GM23338 (cell line): ENCODE measurements at regions not wholly inside any gene's neighbourhood (a gene's known extent, or its start where the extent isn't known, plus 50 kb on each side); places are given as distances from the start of the nearest gene placed in this dataset.

Experiments used
- ATAC-seq: fragments of 200-7000 bp; cut with Tn5 transposase; 3 replicates; pipeline ENCODE4 v1.9.1; 2020
- DNase-seq: peaks from one replicate; pipeline ENCODE4 v3.0.0-alpha.2; 2015; ENCODE audit warnings: low spot score
- H2AFZ ChIP-seq: fragments of 200-600 bp; sonication (generic); 2 replicates; pipeline ENCODE4 v1.8.0; 2016; ENCODE audit warnings: antibody characterized with exemption, mild to moderate bottlenecking, moderate library complexity
- H3F3A ChIP-seq: fragments of 200-600 bp; sonication (generic); replicated peaks from 2 replicates; pipeline ENCODE4 v1.8.0; 2017; ENCODE audit warnings: antibody characterized with exemption, mixed run types, low read depth
- H3K27ac ChIP-seq: fragments of 200-600 bp; sonication (generic); 2 replicates; pipeline ENCODE4 v1.6.1; 2016; ENCODE audit warnings: low read depth
- H3K27me3 ChIP-seq: fragments of 200-600 bp; sonication (generic); 2 replicates; pipeline ENCODE4 v1.8.0; 2016; ENCODE audit warnings: mild to moderate bottlenecking, mixed run types, moderate library complexity; ENCODE audit not compliant: insufficient read depth
- H3K36me3 ChIP-seq: fragments of 200-600 bp; sonication (generic); 2 replicates; pipeline ENCODE4 v1.8.0; 2016; ENCODE audit warnings: mild to moderate bottlenecking; ENCODE audit not compliant: insufficient read depth
- H3K4me1 ChIP-seq: fragments of 200-600 bp; sonication (generic); 2 replicates; pipeline ENCODE4 v1.8.0; 2016; ENCODE audit warnings: mild to moderate bottlenecking, moderate library complexity; ENCODE audit not compliant: insufficient read depth
- H3K4me2 ChIP-seq: fragments of 200-600 bp; sonication (generic); 2 replicates; pipeline ENCODE4 v1.7.1; 2017; ENCODE audit warnings: mixed run types
- H3K4me3 ChIP-seq: fragments of 200-600 bp; sonication (generic); 2 replicates; pipeline ENCODE4 v1.6.1; 2016; ENCODE audit warnings: mixed run types
- H3K79me2 ChIP-seq: fragments of 200-600 bp; sonication (generic); replicated peaks from 2 replicates; pipeline ENCODE4 v1.8.0; 2017; ENCODE audit warnings: mild to moderate bottlenecking; ENCODE audit not compliant: insufficient read depth
- H3K9me2 ChIP-seq: fragments of 200-600 bp; sonication (generic); 2 replicates; pipeline ENCODE4 v1.8.0; 2017; ENCODE audit not compliant: insufficient read depth
- H4K20me1 ChIP-seq: fragments of 200-600 bp; sonication (generic); replicated peaks from 2 replicates; pipeline ENCODE4 v1.8.0; 2017; ENCODE audit warnings: mild to moderate bottlenecking; ENCODE audit not compliant: insufficient read depth
- H3K27ac Mint-ChIP-seq: 2 replicates; pipeline ENCODE4 v1.8.0; 2020; ENCODE audit warnings: inconsistent platforms, mild to moderate bottlenecking, moderate library complexity, mixed read lengths
- H3K27me3 Mint-ChIP-seq: 3 replicates; pipeline ENCODE4 v1.8.0; 2022; ENCODE audit warnings: low read depth, mild to moderate bottlenecking, moderate library complexity, mixed read lengths, inconsistent platforms; ENCODE audit not compliant: insufficient read depth, poor library complexity
- H3K36me3 Mint-ChIP-seq: 3 replicates; pipeline ENCODE4 v1.8.0; 2021; ENCODE audit warnings: low read depth, mild to moderate bottlenecking, inconsistent platforms, moderate library complexity, mixed read lengths
- H3K4me1 Mint-ChIP-seq: 3 replicates; pipeline ENCODE4 v1.8.0; 2020; ENCODE audit warnings: mild to moderate bottlenecking, inconsistent platforms, mixed read lengths
- H3K4me3 Mint-ChIP-seq: 3 replicates; pipeline ENCODE4 v1.8.0; 2021; ENCODE audit warnings: moderate library complexity, mild to moderate bottlenecking, inconsistent platforms, mixed read lengths
- H3K9me3 Mint-ChIP-seq: 3 replicates; pipeline ENCODE4 v1.8.0; 2020; ENCODE audit warnings: moderate library complexity, mild to moderate bottlenecking, inconsistent platforms, mixed read lengths
- CREB1 ChIP-seq: fragments of 250-450 bp; sonication (Bioruptor Pico); IDR thresholded peaks from 2 replicates; pipeline ENCODE4 v1.5.0; 2020; ENCODE audit warnings: low read depth, mild to moderate bottlenecking, moderate library complexity
- EZH2phosphoT487 ChIP-seq: fragments of 200-600 bp; sonication (generic); IDR thresholded peaks from one replicate; pipeline ENCODE4 v1.8.1; 2018; ENCODE audit warnings: antibody characterized with exemption; ENCODE audit not compliant: unreplicated experiment
- JUNB ChIP-seq: IDR thresholded peaks from one replicate; pipeline ENCODE4 v1.6.1; 2016; ENCODE audit warnings: antibody characterized with exemption; ENCODE audit not compliant: unreplicated experiment
- NANOG ChIP-seq: IDR thresholded peaks from 2 replicates; pipeline ENCODE4 v1.6.1; 2016; ENCODE audit warnings: antibody characterized with exemption, borderline replicate concordance
- POLR2AphosphoS5 ChIP-seq: IDR thresholded peaks from 2 replicates; pipeline ENCODE4 v1.6.1; 2016; ENCODE audit warnings: antibody characterized with exemption, low read depth
- STAT1 ChIP-seq: IDR thresholded peaks from one replicate; pipeline ENCODE4 v1.6.1; 2016; ENCODE audit warnings: antibody characterized with exemption; ENCODE audit not compliant: unreplicated experiment
- ZNF114 ChIP-seq: fragments of 250-450 bp; sonication (Bioruptor Pico); IDR thresholded peaks from 2 replicates; pipeline ENCODE4 v1.5.0; 2020; ENCODE audit warnings: mild to moderate bottlenecking, moderate library complexity
- ZNF331 ChIP-seq: fragments of 250-450 bp; sonication (Bioruptor Pico); IDR thresholded peaks from 2 replicates; pipeline ENCODE4 v1.5.0; 2020; ENCODE audit warnings: low read depth, mild to moderate bottlenecking, moderate library complexity
- TF ChIP-seq, protein P1 (sequence below): IDR thresholded peaks from 2 replicates; pipeline ENCODE4 v1.6.1; 2016; ENCODE audit warnings: antibody characterized with exemption
- TF ChIP-seq, protein P2 (sequence below): IDR thresholded peaks from one replicate; pipeline ENCODE4 v1.6.1; 2018; ENCODE audit warnings: antibody characterized with exemption; ENCODE audit not compliant: unreplicated experiment

DNA sequence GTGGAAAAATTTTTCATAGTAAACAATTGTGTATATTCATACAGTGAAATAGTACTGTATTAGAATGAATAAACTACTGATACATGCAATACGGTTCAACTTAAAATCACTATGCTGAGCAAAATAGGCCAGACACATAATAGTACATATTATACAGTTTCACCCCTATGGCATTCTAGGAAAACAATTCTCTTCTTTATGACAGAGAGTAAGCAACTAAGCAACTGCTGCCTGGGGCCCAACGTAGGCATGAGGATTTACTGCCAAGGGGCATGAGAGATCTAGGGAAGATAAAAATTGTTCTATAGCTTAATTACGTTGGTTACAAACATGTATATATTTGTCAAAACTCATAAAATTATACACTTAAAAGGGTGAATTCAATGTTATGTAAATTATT, 180.2 kb downstream of the DRD1 start:
- ATAC-seq: no peak
- peaks cover 5% of the 10 kb centered on the region; the same call in 2 of the 3 replicates for H3K9me3 Mint-ChIP-seq

DNA sequence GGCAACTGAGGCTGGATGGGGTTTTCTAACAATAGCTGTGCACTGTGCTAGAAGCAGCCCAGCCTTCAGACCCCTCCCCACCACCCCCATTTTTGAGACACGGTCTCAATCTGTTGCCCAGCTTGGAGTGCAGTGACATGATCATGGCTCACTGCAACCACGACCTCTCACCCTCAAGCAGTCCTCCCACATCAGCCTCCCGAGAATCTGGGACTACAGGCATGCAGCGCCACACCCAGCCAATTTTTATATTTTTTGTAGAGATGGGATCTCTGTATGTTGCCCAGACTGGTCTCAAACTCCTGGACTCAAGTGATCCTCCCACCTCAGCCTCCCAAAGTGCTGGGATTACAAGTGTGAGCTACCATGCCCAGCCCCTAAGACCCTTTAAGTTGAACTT, 182.5 kb downstream of the DRD1 start:
- Histone ChIP-seq H3K4me1 (no peaks in the 10 kb centered on the region), H2AFZ (0 out of 2 replicates have a peak overlapping the region, but pooled peaks have one; percentile 7), H3K4me2 (no peak overlapping the region), H3K4me3 (no peak overlapping the region), H3K79me2 (no peaks in the 10 kb centered on the region), H3K27me3 (no peaks in the 10 kb centered on the region), H3K9me2 (no peaks in the 10 kb centered on the region; the same call in 1 of the 2 replicates), H3F3A (no peaks in the 10 kb centered on the region), H4K20me1 (no peaks in the 10 kb centered on the region), H3K36me3 (no peaks in the 10 kb centered on the region), H3K27ac (no peak overlapping the region)
- no peak overlapping the region for H3K27ac Mint-ChIP-seq
- H3K4me3 Mint-ChIP-seq: no peak overlapping the region
- H3K9me3 Mint-ChIP-seq: peaks cover 5% of the 10 kb centered on the region; the same call in 2 of the 3 replicates
- H3K27me3 Mint-ChIP-seq: peaks cover 1% of the 10 kb centered on the region
- no peak for TF ChIP-seq NANOG
- TF ChIP-seq, protein P1, sequence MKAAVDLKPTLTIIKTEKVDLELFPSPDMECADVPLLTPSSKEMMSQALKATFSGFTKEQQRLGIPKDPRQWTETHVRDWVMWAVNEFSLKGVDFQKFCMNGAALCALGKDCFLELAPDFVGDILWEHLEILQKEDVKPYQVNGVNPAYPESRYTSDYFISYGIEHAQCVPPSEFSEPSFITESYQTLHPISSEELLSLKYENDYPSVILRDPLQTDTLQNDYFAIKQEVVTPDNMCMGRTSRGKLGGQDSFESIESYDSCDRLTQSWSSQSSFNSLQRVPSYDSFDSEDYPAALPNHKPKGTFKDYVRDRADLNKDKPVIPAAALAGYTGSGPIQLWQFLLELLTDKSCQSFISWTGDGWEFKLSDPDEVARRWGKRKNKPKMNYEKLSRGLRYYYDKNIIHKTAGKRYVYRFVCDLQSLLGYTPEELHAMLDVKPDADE: no peak
- no peaks in the 10 kb centered on the region; the same call in 2 of the 3 replicates for H3K36me3 Mint-ChIP-seq
- DNase-seq (no peak), ATAC-seq (no peak)
- no peaks in the 10 kb centered on the region for H3K4me1 Mint-ChIP-seq

More for the DNA sequence above, 180.2 kb downstream of the DRD1 start:
- H3K9me2 ChIP-seq: no peaks in the 10 kb centered on the region; the same call in 1 of the 2 replicates
- Mint-ChIP-seq H3K27me3 (no peaks in the 10 kb centered on the region), H3K27ac (no peak overlapping the region), H3K36me3 (no peaks in the 10 kb centered on the region; the same call in 2 of the 3 replicates), H3K4me1 (no peaks in the 10 kb centered on the region), H3K4me3 (no peak overlapping the region)
- no peaks in the 10 kb centered on the region for H3K36me3 ChIP-seq
- H3K79me2 ChIP-seq: no peaks in the 10 kb centered on the region
- H2AFZ ChIP-seq: no peak overlapping the region
- no peak overlapping the region for H3K4me2 ChIP-seq
- no peaks in the 10 kb centered on the region for H4K20me1 ChIP-seq
- no peak overlapping the region for H3K4me3 ChIP-seq
- H3K4me1 ChIP-seq: no peaks in the 10 kb centered on the region
- no peaks in the 10 kb centered on the region for H3K27me3 ChIP-seq
- DNase-seq: no peak
- TF ChIP-seq, protein P2, sequence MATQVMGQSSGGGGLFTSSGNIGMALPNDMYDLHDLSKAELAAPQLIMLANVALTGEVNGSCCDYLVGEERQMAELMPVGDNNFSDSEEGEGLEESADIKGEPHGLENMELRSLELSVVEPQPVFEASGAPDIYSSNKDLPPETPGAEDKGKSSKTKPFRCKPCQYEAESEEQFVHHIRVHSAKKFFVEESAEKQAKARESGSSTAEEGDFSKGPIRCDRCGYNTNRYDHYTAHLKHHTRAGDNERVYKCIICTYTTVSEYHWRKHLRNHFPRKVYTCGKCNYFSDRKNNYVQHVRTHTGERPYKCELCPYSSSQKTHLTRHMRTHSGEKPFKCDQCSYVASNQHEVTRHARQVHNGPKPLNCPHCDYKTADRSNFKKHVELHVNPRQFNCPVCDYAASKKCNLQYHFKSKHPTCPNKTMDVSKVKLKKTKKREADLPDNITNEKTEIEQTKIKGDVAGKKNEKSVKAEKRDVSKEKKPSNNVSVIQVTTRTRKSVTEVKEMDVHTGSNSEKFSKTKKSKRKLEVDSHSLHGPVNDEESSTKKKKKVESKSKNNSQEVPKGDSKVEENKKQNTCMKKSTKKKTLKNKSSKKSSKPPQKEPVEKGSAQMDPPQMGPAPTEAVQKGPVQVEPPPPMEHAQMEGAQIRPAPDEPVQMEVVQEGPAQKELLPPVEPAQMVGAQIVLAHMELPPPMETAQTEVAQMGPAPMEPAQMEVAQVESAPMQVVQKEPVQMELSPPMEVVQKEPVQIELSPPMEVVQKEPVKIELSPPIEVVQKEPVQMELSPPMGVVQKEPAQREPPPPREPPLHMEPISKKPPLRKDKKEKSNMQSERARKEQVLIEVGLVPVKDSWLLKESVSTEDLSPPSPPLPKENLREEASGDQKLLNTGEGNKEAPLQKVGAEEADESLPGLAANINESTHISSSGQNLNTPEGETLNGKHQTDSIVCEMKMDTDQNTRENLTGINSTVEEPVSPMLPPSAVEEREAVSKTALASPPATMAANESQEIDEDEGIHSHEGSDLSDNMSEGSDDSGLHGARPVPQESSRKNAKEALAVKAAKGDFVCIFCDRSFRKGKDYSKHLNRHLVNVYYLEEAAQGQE: no peak
- TF ChIP-seq POLR2AphosphoS5 (no peak), ZNF114 (CRISPR knock-in tag) (no peak)
- no peak overlapping the region for H3K27ac ChIP-seq
- H3F3A ChIP-seq: no peaks in the 10 kb centered on the region

DNA sequence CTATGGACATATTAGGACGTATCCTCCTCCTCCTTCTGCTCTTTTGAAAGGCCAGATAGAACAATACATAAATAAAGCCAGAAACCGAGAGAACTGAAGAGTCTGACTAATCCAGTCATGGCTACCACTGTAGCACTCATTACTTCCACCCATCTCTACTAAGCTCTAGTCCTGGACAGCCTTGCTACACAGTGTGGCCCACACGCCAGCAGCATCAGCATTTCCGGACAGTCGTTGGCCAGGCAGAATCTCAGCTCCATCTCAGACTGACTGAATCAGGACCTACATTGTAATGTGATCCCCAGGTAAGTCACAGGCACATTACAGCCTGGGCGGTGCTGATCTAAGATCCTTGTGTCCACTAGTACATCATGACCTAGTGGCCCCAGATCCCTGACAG, 182.9 kb downstream of the DRD1 start:
- no peaks in the 10 kb centered on the region; the same call in 1 of the 2 replicates for H3K9me2 ChIP-seq
- Mint-ChIP-seq H3K9me3 (peaks cover 5% of the 10 kb centered on the region; the same call in 2 of the 3 replicates), H3K4me1 (no peaks in the 10 kb centered on the region), H3K4me3 (no peak overlapping the region), H3K27me3 (peaks cover 1% of the 10 kb centered on the region), H3K36me3 (no peaks in the 10 kb centered on the region; the same call in 2 of the 3 replicates), H3K27ac (no peak overlapping the region)
- DNase-seq: no peak
- H3K36me3 ChIP-seq: no peaks in the 10 kb centered on the region
- no peaks in the 10 kb centered on the region for H4K20me1 ChIP-seq
- no peaks in the 10 kb centered on the region for H3F3A ChIP-seq
- no peak for ATAC-seq
- H3K4me1 ChIP-seq: no peaks in the 10 kb centered on the region
- TF ChIP-seq POLR2AphosphoS5 (no peak), ZNF331 (no peak), EZH2phosphoT487 (no peak), NANOG (no peak), CREB1 (CRISPR knock-in tag) (no peak), JUNB (no peak), STAT1 (no peak)
- TF ChIP-seq, protein P2: no peak
- TF ChIP-seq, protein P1: no peak
- no peak overlapping the region for H3K4me2 ChIP-seq
- H2AFZ ChIP-seq: 0 out of 2 replicates have a peak overlapping the region, but pooled peaks have one; percentile 7
- H3K27me3 ChIP-seq: no peaks in the 10 kb centered on the region
- no peak overlapping the region for H3K27ac ChIP-seq
- no peaks in the 10 kb centered on the region for H3K79me2 ChIP-seq
- no peak overlapping the region for H3K4me3 ChIP-seq
